ENCODE measurements at regions not wholly inside any gene's neighbourhood (a gene's known extent, or its start where the extent isn't known, plus 50 kb on each side); places are given as distances from the start of the nearest gene placed in this dataset.

- TF ChIP-seq SP1 (IDR thresholded peaks at IDR 0.05) (no peak), FOXA1 (IDR thresholded peaks at IDR 0.05) (no peak), SUZ12 (IDR thresholded peaks at IDR 0.05) (no peak), NFRKB (IDR thresholded peaks at IDR 0.05) (no peak), PKNOX1 (IDR thresholded peaks at IDR 0.05) (no peak), FOXK2 (IDR thresholded peaks at IDR 0.05) (no peak)
Observed at GRCh38 chr4:123623611-123624010, 227.0 kb downstream of the SPRY1 start.
